ENCODE measurements at regions not wholly inside any gene's neighbourhood (a gene's known extent, or its start where the extent isn't known, plus 50 kb on each side); places are given as distances from the start of the nearest gene placed in this dataset.

DNA sequence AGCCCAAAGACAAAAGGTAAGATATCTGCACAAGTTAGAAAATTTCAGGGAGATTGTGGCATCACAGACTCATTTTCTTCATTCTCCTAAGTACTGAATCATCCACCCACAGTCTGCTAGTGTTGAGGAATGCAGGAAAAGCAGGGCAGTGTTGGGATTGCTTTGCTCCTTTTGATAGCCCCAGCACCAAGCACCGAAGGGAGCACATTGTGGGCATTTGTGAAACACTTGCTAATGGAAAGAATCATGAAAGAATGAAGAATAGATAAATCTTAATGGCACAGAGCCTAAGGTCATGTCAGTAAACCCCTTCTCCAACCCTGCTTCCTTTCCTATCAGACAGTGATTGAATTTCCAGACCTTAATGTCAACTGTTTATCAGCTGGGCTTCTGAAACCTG lies 103.1 kb upstream of the GPRIN3 start:
- H3K4me1 ChIP-seq (ENCODE audit: control insufficient read depth in 2 of 2, insufficient read depth in 2 of 2, low read length in 2 of 2), result no peaks in the 10 kb centered on the region
- no peaks in the 10 kb centered on the region for H4K20me1 ChIP-seq (ENCODE audit: control insufficient read depth, insufficient read depth, low read length, poor library complexity, severe bottlenecking)
- H3K27ac Mint-ChIP-seq, result no peak overlapping the region
- no peak overlapping the region for H3K9ac ChIP-seq (ENCODE audit: low read length)
- no peak for ATAC-seq (ENCODE audit: low read depth)
- no peaks in the 10 kb centered on the region for H3K27me3 Mint-ChIP-seq
- H3K9me3 ChIP-seq (ENCODE audit: control extremely low read depth in 1 of 3, control insufficient read depth in 2 of 3, insufficient read depth in 1 of 3, low read length in 2 of 3), result no peaks in the 10 kb centered on the region
- no peaks in the 10 kb centered on the region for H3K9me3 Mint-ChIP-seq (ENCODE audit: insufficient read depth)
- no peak for TF ChIP-seq EZH2 (IDR thresholded peaks at IDR 0.05; ENCODE audit: borderline replicate concordance, insufficient read depth, low read depth, low read length, poor library complexity, severe bottlenecking)
- TF ChIP-seq, protein P1, sequence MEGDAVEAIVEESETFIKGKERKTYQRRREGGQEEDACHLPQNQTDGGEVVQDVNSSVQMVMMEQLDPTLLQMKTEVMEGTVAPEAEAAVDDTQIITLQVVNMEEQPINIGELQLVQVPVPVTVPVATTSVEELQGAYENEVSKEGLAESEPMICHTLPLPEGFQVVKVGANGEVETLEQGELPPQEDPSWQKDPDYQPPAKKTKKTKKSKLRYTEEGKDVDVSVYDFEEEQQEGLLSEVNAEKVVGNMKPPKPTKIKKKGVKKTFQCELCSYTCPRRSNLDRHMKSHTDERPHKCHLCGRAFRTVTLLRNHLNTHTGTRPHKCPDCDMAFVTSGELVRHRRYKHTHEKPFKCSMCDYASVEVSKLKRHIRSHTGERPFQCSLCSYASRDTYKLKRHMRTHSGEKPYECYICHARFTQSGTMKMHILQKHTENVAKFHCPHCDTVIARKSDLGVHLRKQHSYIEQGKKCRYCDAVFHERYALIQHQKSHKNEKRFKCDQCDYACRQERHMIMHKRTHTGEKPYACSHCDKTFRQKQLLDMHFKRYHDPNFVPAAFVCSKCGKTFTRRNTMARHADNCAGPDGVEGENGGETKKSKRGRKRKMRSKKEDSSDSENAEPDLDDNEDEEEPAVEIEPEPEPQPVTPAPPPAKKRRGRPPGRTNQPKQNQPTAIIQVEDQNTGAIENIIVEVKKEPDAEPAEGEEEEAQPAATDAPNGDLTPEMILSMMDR (IDR thresholded peaks at IDR 0.05), result no peak
- H3K4me1 Mint-ChIP-seq, result peaks cover 7% of the 10 kb centered on the region
- H2AFZ ChIP-seq (ENCODE audit: insufficient read depth, low read depth, low read length, poor library complexity, severe bottlenecking), result no peak overlapping the region
- no peak overlapping the region for H3K4me3 ChIP-seq (ENCODE audit: control extremely low read depth in 1 of 5, extremely low read depth in 1 of 5, insufficient read depth in 1 of 5, low read depth in 2 of 5, low read length in 4 of 5)
- no peak overlapping the region for H3K4me3 Mint-ChIP-seq
- no peak overlapping the region for H3K4me2 ChIP-seq (replicated peaks; ENCODE audit: low read depth, low read length, poor library complexity, severe bottlenecking)
- no peaks in the 10 kb centered on the region for H3K27me3 ChIP-seq (replicated peaks in 1 of 4; ENCODE audit: control extremely low read depth in 1 of 4, control insufficient read depth in 3 of 4, insufficient read depth in 4 of 4, low read length in 3 of 4)
- intact Hi-C loops (cut with micrococcal nuclease), result no loop called here
- ChIA-PET CTCF (no interaction called here), POLR2A (no interaction called here)
- H3K27ac ChIP-seq (ENCODE audit: low read length in 2 of 2), result no peak overlapping the region
- no peaks in the 10 kb centered on the region for H3K36me3 ChIP-seq (replicated peaks in 1 of 2; ENCODE audit: control extremely low read depth in 1 of 2, control insufficient read depth in 1 of 2, extremely low read depth in 1 of 2, insufficient read depth in 2 of 2, low read length in 1 of 2)
- H3K79me2 ChIP-seq (ENCODE audit: control insufficient read depth, insufficient read depth, low read length), result no peaks in the 10 kb centered on the region
- WGBS (ENCODE audit: insufficient coverage), result no CpG with 5 or more reads among the region's 1 CpG
- no peak for DNase-seq

DNA sequence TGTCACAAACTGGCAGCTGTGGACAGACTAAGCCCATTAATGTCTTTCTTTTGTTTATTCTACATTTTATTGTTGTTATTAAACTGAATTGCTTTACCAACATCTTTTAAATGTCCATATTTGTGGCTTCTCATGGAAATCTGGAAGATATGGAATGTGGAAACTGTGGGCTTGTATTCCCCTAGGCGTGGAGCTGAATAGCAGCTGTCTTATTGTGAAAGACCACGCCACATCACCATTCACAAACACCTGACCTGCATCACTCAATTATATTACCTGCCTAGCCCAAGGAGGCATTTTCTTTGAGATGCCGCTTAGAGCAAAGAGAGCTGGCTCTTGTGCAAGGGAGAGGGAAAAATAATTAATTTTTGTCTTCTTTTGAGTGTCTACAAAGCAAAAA lies 96.9 kb upstream of the GPRIN3 start:
- no peaks in the 10 kb centered on the region for H3K36me3 ChIP-seq (replicated peaks in 1 of 2; ENCODE audit: control extremely low read depth in 1 of 2, control insufficient read depth in 1 of 2, extremely low read depth in 1 of 2, insufficient read depth in 2 of 2, low read length in 1 of 2)
- no peak overlapping the region for H2AFZ ChIP-seq (ENCODE audit: insufficient read depth, low read depth, low read length, poor library complexity, severe bottlenecking)
- H3K4me3 Mint-ChIP-seq, result no peak overlapping the region
- H3K27me3 ChIP-seq (replicated peaks in 1 of 4; ENCODE audit: control extremely low read depth in 1 of 4, control insufficient read depth in 3 of 4, insufficient read depth in 4 of 4, low read length in 3 of 4), result no peaks in the 10 kb centered on the region
- CTCF ChIA-PET, result no interaction called here
- ATAC-seq (ENCODE audit: low read depth) (no peak), DNase-seq (no peak)
- H3K4me1 ChIP-seq (ENCODE audit: control insufficient read depth in 2 of 2, insufficient read depth in 2 of 2, low read length in 2 of 2), result no peaks in the 10 kb centered on the region
- no peak overlapping the region for H3K9ac ChIP-seq (ENCODE audit: low read length)
- no peaks in the 10 kb centered on the region for H3K9me3 Mint-ChIP-seq (ENCODE audit: insufficient read depth)
- H3K79me2 ChIP-seq (ENCODE audit: control insufficient read depth, insufficient read depth, low read length), result no peaks in the 10 kb centered on the region
- no peak overlapping the region for H3K27ac Mint-ChIP-seq
- H3K4me2 ChIP-seq (replicated peaks; ENCODE audit: low read depth, low read length, poor library complexity, severe bottlenecking), result no peak overlapping the region
- H3K4me3 ChIP-seq (ENCODE audit: control extremely low read depth in 1 of 5, extremely low read depth in 1 of 5, insufficient read depth in 1 of 5, low read depth in 2 of 5, low read length in 4 of 5), result no peak overlapping the region
- POLR2A ChIA-PET, result no interaction called here
- intact Hi-C loops (cut with micrococcal nuclease), result no loop called here
- H3K9me3 ChIP-seq (ENCODE audit: control extremely low read depth in 1 of 3, control insufficient read depth in 2 of 3, insufficient read depth in 1 of 3, low read length in 2 of 3), result no peaks in the 10 kb centered on the region
- H3K27ac ChIP-seq (ENCODE audit: low read length in 2 of 2), result no peak overlapping the region
- H4K20me1 ChIP-seq (ENCODE audit: control insufficient read depth, insufficient read depth, low read length, poor library complexity, severe bottlenecking), result no peaks in the 10 kb centered on the region
- no peaks in the 10 kb centered on the region for H3K27me3 Mint-ChIP-seq
- TF ChIP-seq EZH2 (IDR thresholded peaks at IDR 0.05; ENCODE audit: borderline replicate concordance, insufficient read depth, low read depth, low read length, poor library complexity, severe bottlenecking), result no peak
- TF ChIP-seq, protein P1 (IDR thresholded peaks at IDR 0.05), result no peak
- peaks cover 3% of the 10 kb centered on the region for H3K4me1 Mint-ChIP-seq
- WGBS (ENCODE audit: insufficient coverage), result no CpG with 5 or more reads among the region's 3 CpGs
